Aorta (tissue), 5 donors: ENCODE measurements at regions not wholly inside any gene's neighbourhood (a gene's known extent, or its start where the extent isn't known, plus 50 kb on each side); places are given as distances from the start of the nearest gene placed in this dataset.

Experiments used
- ATAC-seq: fragments of 200-7000 bp; cut with Tn5 transposase; one replicate; pipeline ENCODE4 v1.9.1; 2022; ENCODE audit warnings: moderate library complexity; ENCODE audit not compliant: low FRiP score
- DNase-seq, 2 donors: peaks; one replicate each; pipeline ENCODE4 v3.0.0-alpha.2; 2020
- H3K27ac ChIP-seq, 2 donors: one replicate each; pipeline ENCODE4 v1.5.1; 2013; ENCODE audit warnings: low read length in 2 of 2, mild to moderate bottlenecking in 2 of 2, moderate library complexity in 2 of 2, control low read depth in 1 of 2, inconsistent platforms in 1 of 2, low read depth in 1 of 2
- H3K27me3 ChIP-seq, 2 donors: one replicate each; pipeline ENCODE4 v1.6.1; 2013; ENCODE audit warnings: control low read depth in 1 of 2, low read length in 1 of 2, mild to moderate bottlenecking in 1 of 2, moderate library complexity in 1 of 2; ENCODE audit not compliant: insufficient read depth in 2 of 2, control insufficient read depth in 1 of 2
- H3K36me3 ChIP-seq, 2 donors: one replicate each; pipeline ENCODE4 v1.6.1; 2013; ENCODE audit warnings: control low read depth in 1 of 2, low read length in 1 of 2, mild to moderate bottlenecking in 1 of 2; ENCODE audit not compliant: insufficient read depth in 2 of 2, control insufficient read depth in 1 of 2
- H3K4me1 ChIP-seq, 2 donors: one replicate each; pipeline ENCODE4 v1.6.1; 2013; ENCODE audit warnings: low read length in 2 of 2, control low read depth in 1 of 2, mild to moderate bottlenecking in 1 of 2, moderate library complexity in 1 of 2; ENCODE audit not compliant: insufficient read depth in 2 of 2, control insufficient read depth in 1 of 2
- H3K4me3 ChIP-seq, 2 donors: one replicate each; pipeline ENCODE4 v1.5.1; 2013; ENCODE audit warnings: low read length in 2 of 2, control low read depth in 1 of 2, mild to moderate bottlenecking in 1 of 2
- H3K9me3 ChIP-seq: one replicate; pipeline ENCODE4 v1.6.1; 2013; ENCODE audit warnings: mild to moderate bottlenecking, low read length; ENCODE audit not compliant: control insufficient read depth
- WGBS, 2 donors: extraction: QIAGEN DNeasy Blood & Tissue Kit; methylation state at CpG; one replicate each; pipeline ENCODE4 v1.1.7; 2013; 5-methylcytosine and 5-hydroxymethylcytosine counted together
- intact Hi-C, 2 donors: fragments of 100-400 bp; cut with DNase I; formaldehyde crosslinking; loops; one replicate each; pipeline versions ENCODE4 v1.14.2 to v1.15.0; 2022
- donor health status: healthy with polysubstance abuse.
- donor health status: Bipolar disorder and iron deficiency.
- donor health status: DM: no; HTN: no; CAD: no.
- donor health status: DM: no; HTN: no; CAD: no.
- donor health status: DM: yes; HTN: yes; CAD: no.

GRCh38 chr12:62162214-62162613 lies 98.0 kb upstream of the USP15 start:
- intact Hi-C loops: no loop called here
- WGBS, 2 donors: 95 to 97% methylated on average over 2 of the region's 2 CpGs
- H3K27ac ChIP-seq: no peak overlapping the region

GRCh38 chr12:62163368-62163767 lies 96.8 kb upstream of the USP15 start:
- WGBS, 2 donors: 82 to 84% methylated on average over 1 of the region's 1 CpG
- Histone ChIP-seq H3K27me3 (no peaks in the 10 kb centered on the region), H3K4me1 (peaks cover 2% of the 10 kb centered on the region in 2 donors), H3K36me3 (no peaks in the 10 kb centered on the region), H3K4me3 (no peak overlapping the region), H3K9me3 (no peaks in the 10 kb centered on the region), H3K27ac (no peak overlapping the region)
- intact Hi-C loops: no loop called here
- DNase-seq (no peak), ATAC-seq (no peak)

More at GRCh38 chr12:62162214-62162613, 98.0 kb upstream of the USP15 start:
- Histone ChIP-seq H3K4me3 (no peak overlapping the region), H3K36me3 (no peaks in the 10 kb centered on the region), H3K9me3 (no peaks in the 10 kb centered on the region), H3K27me3 (no peaks in the 10 kb centered on the region), H3K4me1 (peaks cover 2% of the 10 kb centered on the region in 2 donors)
- ATAC-seq (no peak), DNase-seq (no peak)

DNA sequence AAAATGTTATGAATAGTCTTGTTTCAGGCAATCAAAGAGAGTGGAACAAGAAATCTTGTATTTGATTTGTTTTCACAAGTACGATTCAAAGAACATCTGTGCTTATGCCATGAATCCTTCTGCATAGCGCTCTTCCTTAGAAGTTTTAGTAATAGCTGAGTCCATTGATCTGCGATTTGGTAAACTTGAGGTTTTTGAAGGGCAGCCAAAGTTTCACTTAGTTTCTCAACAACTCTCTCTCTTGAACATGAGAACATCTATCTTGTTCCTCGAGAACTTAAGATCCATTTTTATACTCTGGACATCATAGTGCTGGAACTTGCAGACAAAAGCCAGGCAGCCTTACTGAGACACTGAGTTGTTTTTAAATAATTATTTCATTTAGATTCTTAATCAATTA lies 96.2 kb upstream of the USP15 start:
- no peaks in the 10 kb centered on the region for H3K9me3 ChIP-seq
- WGBS, 2 donors: 62 to 71% methylated on average over 4 of the region's 4 CpGs
- H3K27ac ChIP-seq: no peak overlapping the region
- H3K36me3 ChIP-seq: no peaks in the 10 kb centered on the region
- intact Hi-C loops: no loop called here
- ATAC-seq (no peak), DNase-seq (no peak)
- H3K4me1 ChIP-seq: peaks cover 2% of the 10 kb centered on the region in 2 donors
- H3K27me3 ChIP-seq: no peaks in the 10 kb centered on the region
- no peak overlapping the region for H3K4me3 ChIP-seq

- intact Hi-C loops: no loop called here
- 80% methylated on average over 2 of the region's 2 CpGs for WGBS, 2 donors
- DNase-seq: no peak
- H3K9me3 ChIP-seq: no peaks in the 10 kb centered on the region
- no peaks in the 10 kb centered on the region for H3K36me3 ChIP-seq
- peak; percentile 72 for ATAC-seq
- no peak overlapping the region for H3K4me3 ChIP-seq
- H3K27ac ChIP-seq: no peak overlapping the region
- no peaks in the 10 kb centered on the region for H3K27me3 ChIP-seq
- H3K4me1 ChIP-seq: no peaks in the 10 kb centered on the region
These were observed 93.7 kb upstream of the USP15 start for GRCh38 chr12:62166525-62166924.

GRCh38 chr12:62168411-62168810 lies 91.8 kb upstream of the USP15 start:
- Histone ChIP-seq H3K27ac (no peak overlapping the region), H3K4me1 (no peaks in the 10 kb centered on the region), H3K36me3 (no peaks in the 10 kb centered on the region), H3K9me3 (no peaks in the 10 kb centered on the region), H3K4me3 (no peak overlapping the region), H3K27me3 (no peaks in the 10 kb centered on the region)
- DNase-seq (no peak), ATAC-seq (no peak)
- intact Hi-C loops: no loop called here
- WGBS, 2 donors: 65 to 71% methylated on average over 2 of the region's 2 CpGs

- Histone ChIP-seq H3K36me3 (no peaks in the 10 kb centered on the region), H3K27ac (no peak overlapping the region), H3K27me3 (no peaks in the 10 kb centered on the region), H3K9me3 (no peaks in the 10 kb centered on the region), H3K4me3 (no peak overlapping the region), H3K4me1 (no peaks in the 10 kb centered on the region)
- intact Hi-C loops: no loop called here
- DNase-seq: no peak
- WGBS, 2 donors: 96 to 100% methylated on average over 1 of the region's 1 CpG
- no peak for ATAC-seq
These were observed 90.0 kb upstream of the USP15 start for GRCh38 chr12:62170241-62170640.

DNA sequence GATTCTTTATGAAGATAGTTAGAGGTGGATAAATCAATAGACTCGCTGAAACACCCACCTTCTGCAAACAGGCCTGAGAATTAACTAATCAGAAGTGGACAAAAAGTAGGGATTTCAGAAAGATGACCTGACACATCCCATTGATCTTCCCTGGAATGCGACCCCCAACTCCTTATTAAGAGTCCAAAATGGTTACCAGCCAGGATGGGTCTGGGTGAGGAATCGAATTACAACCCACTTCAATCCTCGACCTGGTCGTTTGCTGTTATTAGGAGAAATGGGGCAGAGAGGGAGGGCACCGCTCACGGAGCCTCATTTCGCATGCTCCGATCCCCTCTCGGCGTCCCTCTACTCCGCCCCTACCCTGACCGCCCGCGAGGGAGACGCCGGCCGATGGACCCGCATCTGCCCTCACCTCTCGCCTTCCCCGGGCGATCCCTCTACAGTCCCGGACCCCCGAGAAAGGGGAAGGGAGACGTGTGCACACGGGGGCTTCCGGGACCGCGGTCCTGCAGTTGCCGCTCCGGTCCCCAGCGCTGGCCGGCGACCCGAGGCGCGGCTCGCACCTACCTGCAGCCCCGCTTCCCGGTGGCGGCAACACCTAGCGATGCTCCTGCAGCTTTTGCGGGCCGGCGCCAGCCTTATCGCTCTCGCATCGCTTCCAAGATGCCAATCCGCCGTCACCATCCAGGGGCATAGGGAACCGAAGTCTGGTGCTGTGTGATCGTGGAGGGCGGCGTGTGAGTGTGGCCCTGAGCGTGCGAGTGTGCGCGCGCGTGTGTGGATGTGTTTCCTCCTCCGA lies 69.3 kb upstream of the USP15 start:
- Histone ChIP-seq H3K27me3 (no peaks in the 10 kb centered on the region), H3K9me3 (no peaks in the 10 kb centered on the region), H3K27ac (no peak overlapping the region), H3K4me1 (no peaks in the 10 kb centered on the region), H3K36me3 (no peaks in the 10 kb centered on the region), H3K4me3 (peak overlapping the region; percentile 1 to 62)
- 1 to 2% methylated on average over 53 to 61 of the region's 61 CpGs for WGBS, 2 donors
- peak; percentile 45 to 78 for DNase-seq
- intact Hi-C loops: loop anchor here (5.0 to 10.0 kb wide), 2 partner anchors 189 to 1506 kb away; no protein-coding TSS in a partner anchor
- peak; percentile 58 for ATAC-seq

DNA sequence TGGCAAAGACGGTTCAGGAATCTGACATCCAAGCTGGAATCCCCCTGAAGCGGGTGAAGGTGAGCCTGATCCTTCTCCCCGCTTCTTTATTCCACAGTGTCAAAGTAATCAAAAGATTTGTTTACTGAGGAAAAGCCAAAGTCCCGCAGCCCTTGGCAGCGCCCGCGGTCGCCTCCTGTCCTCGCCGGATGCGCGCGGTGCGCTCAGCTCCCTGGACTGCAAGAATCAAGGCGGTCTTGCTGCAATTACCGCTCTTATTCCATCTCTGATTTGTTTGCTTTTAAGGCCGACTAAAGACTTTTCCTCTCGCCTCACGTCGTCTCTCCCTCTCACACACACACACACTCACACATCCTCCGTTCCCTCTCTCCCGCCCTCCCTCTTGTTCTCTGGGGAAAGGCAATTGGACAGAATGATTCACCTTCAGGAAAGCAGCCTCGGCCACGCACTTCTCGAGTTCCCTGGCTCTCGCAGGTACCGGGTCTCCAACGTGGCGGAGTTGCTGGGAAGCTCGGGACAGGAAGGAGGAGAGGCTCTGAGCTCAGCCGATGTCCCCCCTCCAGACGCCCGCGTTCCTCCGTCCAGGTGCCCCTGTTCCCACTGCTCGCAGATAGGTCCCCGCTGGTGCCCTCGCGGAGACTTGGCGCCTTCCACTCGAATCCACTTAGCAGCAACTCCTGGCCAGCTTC lies 68.6 kb upstream of the USP15 start:
- H3K4me3 ChIP-seq: peak overlapping the region; percentile 62 to 67
- H3K27ac ChIP-seq: no peak overlapping the region
- ATAC-seq (peak; percentile 71), DNase-seq (peak; percentile 40 to 77)
- no peaks in the 10 kb centered on the region for H3K4me1 ChIP-seq
- 1% methylated on average over 41 of the region's 41 CpGs for WGBS, 2 donors
- no peaks in the 10 kb centered on the region for H3K36me3 ChIP-seq
- no peaks in the 10 kb centered on the region for H3K27me3 ChIP-seq
- intact Hi-C loops: loop anchor here (5.0 to 10.0 kb wide), 2 partner anchors 189 to 1507 kb away; no protein-coding TSS in a partner anchor
- no peaks in the 10 kb centered on the region for H3K9me3 ChIP-seq
